A673 (cell line): ENCODE measurements at regions not wholly inside any gene's neighbourhood (a gene's known extent, or its start where the extent isn't known, plus 50 kb on each side); places are given as distances from the start of the nearest gene placed in this dataset.
"Not testable (repeated sequence)": the region's sequence is repeated elsewhere in the genome, so short reads cannot be mapped to it uniquely, and the experiment has no call there.

ENCODE experiments used
- BruUV-seq: library from RNA; stranded (reverse); fragments of 400-500 nt; replicated peaks from 2 replicates; lab custom pipeline; 2021; lab: Mats Ljungman, UMichigan
- CTCF ChIA-PET: fragments of 300-600 bp; sonication (Branson Sonifier 250); formaldehyde crosslinking; loops from one replicate; lab custom pipeline; 2022; ENCODE audit warnings: antibody characterized with exemption; lab: Charles Lee
- POLR2A ChIA-PET: fragments of 300-600 bp; sonication (Branson Sonifier 250); formaldehyde crosslinking; loops from one replicate; lab custom pipeline; 2022; ENCODE audit warnings: antibody characterized with exemption; ENCODE audit not compliant: low non-redundant PET; lab: Charles Lee
- DNase-seq: peaks from one replicate; pipeline ENCODE4 v3.0.0-alpha.2; 2015; ENCODE audit warnings: low spot score
- H3K27ac ChIP-seq: fragments of 200-600 bp; sonication (generic); 2 replicates; pipeline ENCODE4 v1.5.1; 2016; ENCODE audit warnings: mixed run types, low read depth, mild to moderate bottlenecking, mixed read lengths, antibody characterized with exemption, low read length; ENCODE audit not compliant: poor library complexity, severe bottlenecking
- H3K27me3 ChIP-seq: fragments of 200-600 bp; sonication (generic); replicated peaks from 2 replicates; pipeline ENCODE4 v1.6.1; 2017; ENCODE audit warnings: mixed run types, low read depth, mild to moderate bottlenecking, mixed read lengths, antibody characterized with exemption, low read length; ENCODE audit not compliant: insufficient read depth, poor library complexity
- H3K36me3 ChIP-seq: fragments of 200-600 bp; sonication (generic); 2 replicates; pipeline ENCODE4 v1.6.1; 2016; ENCODE audit warnings: mixed run types, mild to moderate bottlenecking, mixed read lengths, antibody characterized with exemption, low read length; ENCODE audit not compliant: insufficient read depth, poor library complexity, severe bottlenecking
- H3K4me1 ChIP-seq: fragments of 200-600 bp; sonication (generic); 2 replicates; pipeline ENCODE4 v1.6.1; 2017; ENCODE audit warnings: mixed run types, mild to moderate bottlenecking, mixed read lengths, antibody characterized with exemption, low read length; ENCODE audit not compliant: insufficient read depth, poor library complexity, severe bottlenecking
- H3K4me3 ChIP-seq: fragments of 200-600 bp; sonication (generic); 2 replicates; pipeline ENCODE4 v1.5.1; 2016; ENCODE audit warnings: low read depth, mixed run types, mild to moderate bottlenecking, mixed read lengths, low read length; ENCODE audit not compliant: poor library complexity, severe bottlenecking
- H3K9me3 ChIP-seq: fragments of 200-600 bp; sonication (generic); 2 replicates; pipeline ENCODE4 v1.6.1; 2016; ENCODE audit warnings: mixed run types, low read depth, mild to moderate bottlenecking, mixed read lengths, antibody characterized with exemption, low read length; ENCODE audit not compliant: poor library complexity, severe bottlenecking
- CTCF ChIP-seq: fragments of 300-800, 200-600 bp; sonication (generic); conservative IDR thresholded peaks from 2 replicates; pipeline ENCODE4 v1.5.1; 2017; ENCODE audit warnings: low read depth, mild to moderate bottlenecking, antibody characterized with exemption, low read length, moderate library complexity, mixed read lengths
- intact Hi-C: fragments of 100-400 bp; cut with micrococcal nuclease; formaldehyde crosslinking; loops from one replicate; pipeline ENCODE4 v1.10.0; 2022; ENCODE audit not compliant: unreplicated experiment

DNA sequence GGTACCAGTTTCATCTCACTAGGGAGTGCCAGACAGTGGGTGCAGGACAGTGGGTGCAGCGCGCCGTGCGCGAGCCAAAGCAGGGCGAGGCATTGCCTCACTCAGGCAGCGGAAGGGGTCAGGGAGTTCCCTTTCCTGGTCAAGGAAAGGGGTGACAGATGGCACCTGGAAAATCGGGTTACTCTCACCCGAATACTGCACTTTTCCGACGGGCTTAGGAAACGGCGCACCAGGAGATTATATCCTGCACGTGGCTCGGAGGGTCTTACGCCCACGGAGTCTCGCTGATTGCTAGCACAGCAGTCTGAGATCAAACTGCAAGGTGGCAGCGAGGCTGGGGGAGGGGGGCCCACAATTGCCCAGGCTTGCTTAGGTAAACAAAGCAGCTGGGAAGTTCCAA, 152.0 kb upstream of the PCDH11X start:
- H3K9me3 ChIP-seq, DNase-seq, CTCF ChIA-PET, intact Hi-C loops, H3K4me1 ChIP-seq, H3K36me3 ChIP-seq, BruUV-seq, H3K27ac ChIP-seq, POLR2A ChIA-PET, H3K27me3 ChIP-seq, H3K4me3 ChIP-seq: not testable (repeated sequence)

- H3K36me3 ChIP-seq, DNase-seq, H3K4me3 ChIP-seq, BruUV-seq, CTCF ChIA-PET, H3K9me3 ChIP-seq, H3K4me1 ChIP-seq, H3K27ac ChIP-seq, POLR2A ChIA-PET, intact Hi-C loops, H3K27me3 ChIP-seq: not testable (repeated sequence)
- 0 out of 2 replicates have a peak, but pooled peaks have one; percentile 17 for TF ChIP-seq CTCF
These were observed 139.9 kb upstream of the PCDH11X start for GRCh38 chrX:91639230-91639629.
